H9 (cell line): ENCODE measurements at regions not wholly inside any gene's neighbourhood (a gene's known extent, or its start where the extent isn't known, plus 50 kb on each side); places are given as distances from the start of the nearest gene placed in this dataset.

Experiments used
- DNase-seq: peaks from one replicate; pipeline ENCODE4 v3.0.0-alpha.2; 2017
- H2AFZ ChIP-seq: one replicate; pipeline ENCODE4 v1.6.1; 2013; ENCODE audit warnings: mild to moderate bottlenecking, low read length, control low read depth, moderate library complexity
- H2AK5ac ChIP-seq: 2 replicates; pipeline ENCODE4 v1.6.1; 2013; ENCODE audit warnings: low read length, control low read depth, mixed read lengths; ENCODE audit not compliant: insufficient read length
- H2BK120ac ChIP-seq: one replicate; pipeline ENCODE4 v1.6.1; 2013; ENCODE audit warnings: low read depth, mild to moderate bottlenecking, low read length, control low read depth, inconsistent platforms; ENCODE audit not compliant: poor library complexity, severe bottlenecking
- H2BK12ac ChIP-seq: 2 replicates; pipeline ENCODE4 v1.6.1; 2013; ENCODE audit warnings: low read length, control low read depth, mixed read lengths, low read depth; ENCODE audit not compliant: insufficient read length
- H2BK15ac ChIP-seq: 2 replicates; pipeline ENCODE4 v1.6.1; 2013; ENCODE audit warnings: low read depth, low read length, control low read depth
- H2BK20ac ChIP-seq: one replicate; pipeline ENCODE4 v1.6.1; 2013; ENCODE audit warnings: low read depth, mild to moderate bottlenecking, low read length, control low read depth, inconsistent platforms; ENCODE audit not compliant: poor library complexity, severe bottlenecking
- H2BK5ac ChIP-seq: 2 replicates; pipeline ENCODE4 v1.6.1; 2013; ENCODE audit warnings: low read length, control low read depth, mixed read lengths; ENCODE audit not compliant: insufficient read length
- H3K14ac ChIP-seq: 2 replicates; pipeline ENCODE4 v1.6.1; 2013; ENCODE audit warnings: low read length, control low read depth; ENCODE audit not compliant: insufficient read depth
- H3K18ac ChIP-seq: 2 replicates; pipeline ENCODE4 v1.6.1; 2013; ENCODE audit warnings: low read depth, mild to moderate bottlenecking, mixed read lengths, low read length, control low read depth; ENCODE audit not compliant: insufficient read length
- H3K23ac ChIP-seq: 2 replicates; pipeline ENCODE4 v1.6.1; 2013; ENCODE audit warnings: low read length, control low read depth, mixed read lengths, low read depth; ENCODE audit not compliant: insufficient read length
- H3K23me2 ChIP-seq: 2 replicates; pipeline ENCODE4 v1.6.1; 2013; ENCODE audit warnings: low read depth, mild to moderate bottlenecking, mixed read lengths, low read length, control low read depth; ENCODE audit not compliant: insufficient read length, poor library complexity, severe bottlenecking
- H3K27ac ChIP-seq: 2 replicates; pipeline ENCODE4 v1.5.1; 2013; ENCODE audit warnings: low read length, control low read depth, mixed read lengths, low read depth; ENCODE audit not compliant: insufficient read length
- H3K27me3 ChIP-seq: 2 replicates; pipeline ENCODE4 v1.6.1; 2013; ENCODE audit warnings: low read length, control low read depth, inconsistent platforms; ENCODE audit not compliant: insufficient read depth
- H3K4ac ChIP-seq: 2 replicates; pipeline ENCODE4 v1.6.1; 2013; ENCODE audit warnings: low read depth, mild to moderate bottlenecking, control low read depth, inconsistent platforms, low read length, moderate library complexity
- H3K4me1 ChIP-seq: 2 replicates; pipeline ENCODE4 v1.6.1; 2013; ENCODE audit warnings: low read length, control low read depth, inconsistent platforms; ENCODE audit not compliant: insufficient read depth
- H3K4me2 ChIP-seq: 2 replicates; pipeline ENCODE4 v1.6.1; 2013; ENCODE audit warnings: low read length, control low read depth, mixed read lengths; ENCODE audit not compliant: insufficient read length, insufficient read depth
- H3K56ac ChIP-seq: 2 replicates; pipeline ENCODE4 v1.6.1; 2013; ENCODE audit warnings: low read depth, mild to moderate bottlenecking, mixed read lengths, low read length, control low read depth; ENCODE audit not compliant: insufficient read length
- H3K79me1 ChIP-seq: 2 replicates; pipeline ENCODE4 v1.6.1; 2013; ENCODE audit warnings: low read depth, mild to moderate bottlenecking, moderate library complexity, low read length, control low read depth, inconsistent platforms; ENCODE audit not compliant: insufficient read depth, poor library complexity, severe bottlenecking
- H3K79me2 ChIP-seq: 2 replicates; pipeline ENCODE4 v1.6.1; 2013; ENCODE audit warnings: low read length, control low read depth, inconsistent platforms; ENCODE audit not compliant: insufficient read depth
- H3K9ac ChIP-seq: 2 replicates; pipeline ENCODE4 v1.6.1; 2013; ENCODE audit warnings: low read length, control low read depth, mixed read lengths; ENCODE audit not compliant: insufficient read length; ENCODE audit errors: extremely low read depth
- H3K9me3 ChIP-seq: one replicate; pipeline ENCODE4 v1.6.1; 2013; ENCODE audit warnings: low read depth, low read length, inconsistent platforms; ENCODE audit not compliant: control insufficient read depth
- H3T11ph ChIP-seq: one replicate; pipeline ENCODE4 v1.6.1; 2013; ENCODE audit warnings: mild to moderate bottlenecking, low read length, control low read depth, inconsistent platforms
- H4K20me1 ChIP-seq: one replicate; pipeline ENCODE4 v1.6.1; 2013; ENCODE audit not compliant: control insufficient read depth, insufficient read length, insufficient read depth
- H4K5ac ChIP-seq: 2 replicates; pipeline ENCODE4 v1.6.1; 2013; ENCODE audit warnings: low read depth, mild to moderate bottlenecking, mixed read lengths, low read length, control low read depth; ENCODE audit not compliant: insufficient read length
- H4K8ac ChIP-seq: replicated peaks from 2 replicates; pipeline ENCODE4 v1.6.1; 2013; ENCODE audit warnings: low read length, control low read depth, mixed read lengths, low read depth; ENCODE audit not compliant: insufficient read length
- H4K91ac ChIP-seq: 2 replicates; pipeline ENCODE4 v1.6.1; 2013; ENCODE audit warnings: low read depth, mild to moderate bottlenecking, moderate library complexity, mixed read lengths, low read length, control low read depth; ENCODE audit not compliant: insufficient read length
- H3K27ac Mint-ChIP-seq, 3 experiments: 2 replicates in 2 of 3; 3 replicates in 1 of 3; pipeline ENCODE4 v1.8.0; 2020 to 2021; ENCODE audit warnings: mixed read lengths in 3 of 3, mild to moderate bottlenecking in 1 of 3, moderate library complexity in 1 of 3
- H3K27me3 Mint-ChIP-seq: 2 replicates; pipeline ENCODE4 v1.8.0; 2021; ENCODE audit warnings: low read depth, mild to moderate bottlenecking, moderate library complexity, mixed read lengths
- H3K36me3 Mint-ChIP-seq, 3 experiments: 2 replicates in 2 of 3; 3 replicates in 1 of 3; pipeline ENCODE4 v1.8.0; 2020 to 2021; ENCODE audit warnings: low read depth in 3 of 3, mixed read lengths in 3 of 3; ENCODE audit not compliant: insufficient read depth in 1 of 3
- H3K4me1 Mint-ChIP-seq, 2 experiments: 2 replicates each; pipeline ENCODE4 v1.8.0; 2020; ENCODE audit warnings: mixed read lengths in 2 of 2
- H3K4me3 Mint-ChIP-seq, 2 experiments: 2 replicates in 1 of 2; 3 replicates in 1 of 2; pipeline ENCODE4 v1.8.0; 2020 to 2021; ENCODE audit warnings: mild to moderate bottlenecking in 2 of 2, mixed read lengths in 2 of 2, moderate library complexity in 1 of 2
- H3K9me3 Mint-ChIP-seq, 2 experiments: 2 replicates in 1 of 2; 3 replicates in 1 of 2; pipeline ENCODE4 v1.8.0; 2020; ENCODE audit warnings: mild to moderate bottlenecking in 2 of 2, mixed read lengths in 2 of 2, moderate library complexity in 1 of 2
- CTCF ChIP-seq: fragments of 200-600 bp; sonication (generic); conservative IDR thresholded peaks from 3 replicates; pipeline ENCODE4 v1.8.0; 2021; ENCODE audit warnings: antibody characterized with exemption, mild to moderate bottlenecking
- WGBS: extraction: QIAGEN DNeasy Blood & Tissue Kit; methylation state at CpG from one replicate; pipeline ENCODE4 v1.1.7; 2013; ENCODE audit warnings: missing lambda C conversion rate, low lambda C conversion rate, mixed read lengths; ENCODE audit not compliant: insufficient read length; ENCODE audit errors: extremely low coverage; 5-methylcytosine and 5-hydroxymethylcytosine counted together

DNA sequence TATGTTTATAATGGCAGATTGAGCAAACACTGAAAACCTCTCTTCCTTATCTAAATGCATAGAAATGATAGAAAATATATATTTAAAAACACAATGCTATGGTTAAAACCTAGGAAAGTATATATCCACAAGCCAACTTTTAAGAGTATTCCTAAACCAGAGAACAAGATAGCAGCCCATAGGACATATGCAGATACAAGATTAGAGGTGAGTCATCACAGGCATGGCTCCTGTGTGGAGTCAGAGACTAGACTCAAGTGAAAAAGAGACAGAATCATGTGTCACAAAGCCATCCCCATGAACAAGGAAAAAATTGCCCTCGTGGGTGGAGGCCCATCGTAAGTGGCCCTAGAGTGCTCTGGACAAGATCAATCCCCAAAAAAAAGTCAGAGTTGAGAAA, 199.4 kb upstream of the PPP2R3A start:
- H3K18ac ChIP-seq: no peak overlapping the region
- H3K9me3 ChIP-seq: no peaks in the 10 kb centered on the region
- peaks cover 0 to 16% (median 3%) of the 10 kb centered on the region in 3 experiments; a peak in 3 of 7 replicates for H3K36me3 Mint-ChIP-seq
- no peak overlapping the region for H2AFZ ChIP-seq
- DNase-seq: no peak
- H2BK120ac ChIP-seq: no peak overlapping the region
- H3K79me1 ChIP-seq: no peaks in the 10 kb centered on the region
- no peak overlapping the region for H2BK5ac ChIP-seq
- H3K27me3 Mint-ChIP-seq: peaks cover 4% of the 10 kb centered on the region; the same call in 1 of the 2 replicates
- no peak overlapping the region for H3T11ph ChIP-seq
- no peak overlapping the region for H4K8ac ChIP-seq
- no peak overlapping the region for H2AK5ac ChIP-seq
- H3K79me2 ChIP-seq: no peaks in the 10 kb centered on the region
- H3K4me3 Mint-ChIP-seq: no peak overlapping the region
- no peak overlapping the region for H3K4ac ChIP-seq
- no peaks in the 10 kb centered on the region for H3K4me1 ChIP-seq
- no peak overlapping the region for H4K5ac ChIP-seq
- no peak overlapping the region for H2BK20ac ChIP-seq
- peaks cover 8 to 10% of the 10 kb centered on the region in 2 experiments; a peak in 4 of 5 replicates for H3K9me3 Mint-ChIP-seq
- no peak overlapping the region for H4K91ac ChIP-seq
- no peak overlapping the region for H3K4me2 ChIP-seq
- no peak overlapping the region for H2BK15ac ChIP-seq
- no peak overlapping the region for H3K27ac ChIP-seq
- H3K23ac ChIP-seq: no peak overlapping the region
- no peaks in the 10 kb centered on the region for H3K23me2 ChIP-seq
- no peak overlapping the region for H3K9ac ChIP-seq
- peaks cover 7 to 12% of the 10 kb centered on the region in 2 experiments for H3K4me1 Mint-ChIP-seq
- no CpG with 5 or more reads among the region's 2 CpGs for WGBS
- H2BK12ac ChIP-seq: no peak overlapping the region
- no peak overlapping the region for H3K14ac ChIP-seq
- no peak overlapping the region for H3K56ac ChIP-seq
- H4K20me1 ChIP-seq: no peaks in the 10 kb centered on the region
- H3K27ac Mint-ChIP-seq: no peak overlapping the region
- no peak for TF ChIP-seq CTCF
- no peaks in the 10 kb centered on the region for H3K27me3 ChIP-seq
